T-helper 22 cell (primary cell): ENCODE measurements at regions not wholly inside any gene's neighbourhood (a gene's known extent, or its start where the extent isn't known, plus 50 kb on each side); places are given as distances from the start of the nearest gene placed in this dataset.
"Not testable (repeated sequence)": the region's sequence is repeated elsewhere in the genome, so short reads cannot be mapped to it uniquely, and the experiment has no call there.

Experiments used
- DNase-seq: peaks from one replicate; pipeline ENCODE4 v3.0.0-alpha.2; 2020; ENCODE audit warnings: low read depth

DNA sequence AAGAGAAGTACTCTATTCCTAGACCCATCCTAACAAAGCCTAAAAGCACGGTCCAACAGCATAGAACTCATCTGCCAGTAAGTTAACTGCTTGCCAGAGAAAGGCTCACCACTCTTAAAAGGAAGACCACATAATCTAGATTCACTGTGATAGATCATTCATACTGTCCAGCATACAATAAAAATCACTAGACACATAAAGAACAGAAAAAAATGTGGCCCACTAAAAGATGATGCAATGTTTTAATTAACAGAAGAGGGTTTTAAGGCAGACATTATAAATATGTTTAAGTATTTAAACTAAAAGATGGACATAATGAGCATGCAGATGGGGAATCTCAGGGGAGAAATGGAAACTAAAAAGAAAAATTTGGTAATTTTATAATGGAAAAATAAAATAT, 157.5 kb upstream of the CDH4 start:
- no peak for DNase-seq

DNA sequence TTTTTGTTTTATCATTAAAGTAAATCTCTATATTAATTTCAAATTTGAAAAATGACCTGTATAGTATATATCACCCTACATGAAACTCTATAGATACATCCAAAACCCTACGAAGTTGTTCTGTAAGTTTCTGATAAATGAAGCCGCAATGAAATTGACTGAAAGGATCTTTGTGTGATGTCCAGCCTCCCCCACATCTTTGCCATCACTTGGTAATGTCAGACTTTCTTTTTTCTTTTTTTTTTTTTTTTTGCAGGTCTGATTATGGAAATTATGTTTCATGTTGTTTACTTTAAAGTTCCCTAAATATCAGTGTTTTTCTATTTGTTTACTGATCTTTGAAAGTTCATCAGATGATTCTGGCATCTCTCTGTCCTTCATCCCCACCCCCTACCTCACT, 155.6 kb upstream of the CDH4 start:
- no peak for DNase-seq

DNA sequence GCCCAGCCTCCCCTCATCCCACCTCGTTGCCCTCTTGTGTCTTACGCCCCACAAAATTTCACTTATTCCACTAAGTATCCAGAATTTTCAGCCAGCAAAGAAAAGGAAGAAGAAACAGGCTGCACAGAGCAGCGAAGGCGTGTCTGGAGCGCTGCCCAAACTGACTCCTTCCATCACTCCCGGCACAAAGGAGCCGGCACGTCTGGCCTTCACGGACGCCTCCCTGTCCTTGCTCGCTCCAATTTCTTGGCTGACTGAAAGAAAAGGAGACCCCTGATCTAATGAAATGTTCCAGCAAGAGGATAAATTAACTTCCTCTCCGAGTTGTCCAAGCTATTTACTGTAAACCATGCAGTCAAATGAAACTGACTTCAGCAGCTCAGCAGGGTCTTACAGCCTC, 152.3 kb upstream of the CDH4 start:
- DNase-seq: no peak

DNA sequence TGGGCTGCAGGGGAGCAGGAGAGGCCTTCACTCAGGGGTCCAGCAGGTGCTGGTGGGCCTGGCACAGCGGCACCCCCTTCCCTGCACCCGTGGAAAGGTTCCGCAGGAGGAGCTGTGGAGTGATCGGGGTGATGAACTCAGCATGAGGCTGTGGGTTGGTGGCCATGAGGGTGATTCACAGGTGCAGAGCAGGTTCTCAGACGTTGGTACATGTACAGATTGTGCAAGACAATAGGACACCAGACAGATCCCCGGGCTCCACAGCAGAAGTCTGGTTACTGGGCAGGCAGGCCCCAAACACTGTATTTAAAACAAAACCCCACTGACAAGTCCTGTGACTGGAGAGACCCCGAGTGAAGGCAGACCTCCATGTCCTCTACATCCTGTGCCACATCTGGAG, 151.6 kb upstream of the CDH4 start:
- DNase-seq: no peak

DNA sequence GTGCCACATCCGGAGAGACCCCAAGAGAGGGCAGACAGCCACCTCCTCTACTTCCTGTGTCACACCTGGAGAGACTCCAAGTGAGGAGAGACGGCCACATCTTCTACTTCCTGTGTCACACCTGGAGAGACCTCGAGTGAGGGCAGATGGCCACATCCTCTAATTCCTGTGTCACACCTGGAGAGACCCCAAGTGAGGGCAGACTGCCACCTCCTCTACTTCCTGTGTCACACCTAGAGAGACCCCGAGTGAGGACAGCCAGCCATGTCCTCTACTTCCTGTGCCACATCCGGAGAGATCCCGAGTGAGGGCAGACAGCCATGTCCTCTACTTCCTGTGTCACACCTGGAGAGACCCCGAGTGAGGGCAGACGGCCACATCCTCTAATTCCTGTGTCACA, 150.7 kb upstream of the CDH4 start:
- DNase-seq: not testable (repeated sequence)

DNA sequence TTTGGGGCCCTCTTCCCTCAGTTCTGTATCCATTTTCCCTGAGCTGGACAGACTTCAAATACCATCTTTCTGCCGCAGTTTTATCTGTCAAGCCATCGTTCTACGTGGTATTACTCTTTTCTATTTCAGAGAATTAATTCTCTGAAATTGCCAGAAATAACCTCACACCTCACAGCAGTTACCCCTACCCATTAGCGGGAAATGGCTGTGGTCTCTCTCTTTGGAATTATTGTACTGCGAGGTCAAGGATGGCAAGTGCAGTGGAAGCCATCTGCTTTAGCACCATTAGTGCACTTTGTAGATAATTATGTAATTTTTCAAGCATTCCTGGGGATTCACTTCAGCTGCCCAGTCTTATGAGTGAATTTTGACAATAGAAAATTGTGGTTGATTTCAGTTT, 147.8 kb upstream of the CDH4 start:
- no peak for DNase-seq

DNA sequence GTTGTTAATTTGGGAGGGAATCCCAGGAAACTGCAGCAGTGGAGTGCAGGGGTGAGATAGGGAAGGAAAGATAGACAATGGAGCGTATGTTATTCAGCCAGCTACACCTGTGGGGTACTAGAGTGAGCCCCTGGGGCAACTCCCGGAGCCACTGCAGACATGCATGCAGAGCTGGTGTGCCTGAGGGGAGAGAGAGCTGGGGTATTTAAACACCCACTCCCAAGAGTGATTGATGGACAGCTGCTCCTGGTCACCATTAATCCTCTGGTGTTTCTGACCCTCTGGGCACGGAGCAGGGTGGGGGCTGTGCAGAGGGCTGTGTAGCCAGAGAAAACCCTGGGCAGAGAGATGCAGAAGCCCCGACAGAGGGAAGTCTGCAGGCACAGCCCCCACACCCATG, 146.7 kb upstream of the CDH4 start:
- DNase-seq: no peak

DNA sequence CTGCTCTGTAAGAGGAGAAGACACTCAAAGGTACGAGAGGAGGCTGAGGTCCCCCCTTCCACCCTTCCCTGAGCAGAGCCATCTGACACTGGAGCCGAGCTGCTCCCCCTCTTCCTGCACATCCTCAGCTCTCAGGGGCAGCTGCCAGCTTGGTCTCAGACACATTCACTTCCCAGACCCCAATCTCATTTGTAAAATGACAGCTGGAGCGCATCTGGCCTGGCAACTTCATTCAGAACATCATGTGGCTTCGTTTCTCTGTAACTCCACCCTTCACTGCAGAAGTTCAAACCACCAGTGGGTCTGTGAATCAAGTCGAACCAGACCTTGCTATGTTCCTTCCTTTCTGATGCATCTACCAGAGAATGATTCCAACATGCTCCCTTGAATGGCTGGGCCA, 145.6 kb upstream of the CDH4 start:
- no peak for DNase-seq

DNA sequence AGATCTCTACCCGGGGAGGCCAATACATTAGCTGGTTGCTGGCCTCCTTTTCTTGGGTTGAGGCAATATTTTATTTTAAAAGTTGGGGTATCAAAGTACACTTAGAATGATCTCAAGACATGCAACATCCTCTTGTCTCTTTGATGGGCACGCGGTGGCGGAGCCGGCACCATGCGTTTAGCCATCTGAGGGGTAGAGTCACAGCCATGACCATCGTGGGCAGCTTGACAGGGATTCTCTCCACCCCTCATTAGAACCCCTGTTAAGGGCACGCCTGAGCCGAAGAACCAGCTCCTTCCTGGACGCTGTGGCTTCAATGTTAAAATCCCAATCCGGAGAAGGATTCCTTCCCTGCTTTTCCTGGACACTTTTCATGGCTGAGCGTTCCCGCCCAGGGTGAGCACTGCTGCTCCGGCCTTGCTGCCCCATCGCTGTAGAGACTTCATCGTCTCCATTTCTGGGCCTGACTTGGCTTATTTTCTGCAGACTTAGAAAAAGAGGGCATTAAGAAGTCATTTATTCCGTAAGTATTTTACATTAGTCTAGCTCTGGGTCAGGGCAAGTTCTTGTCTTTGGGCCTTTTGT, 142.7 kb upstream of the CDH4 start:
- DNase-seq: no peak

DNA sequence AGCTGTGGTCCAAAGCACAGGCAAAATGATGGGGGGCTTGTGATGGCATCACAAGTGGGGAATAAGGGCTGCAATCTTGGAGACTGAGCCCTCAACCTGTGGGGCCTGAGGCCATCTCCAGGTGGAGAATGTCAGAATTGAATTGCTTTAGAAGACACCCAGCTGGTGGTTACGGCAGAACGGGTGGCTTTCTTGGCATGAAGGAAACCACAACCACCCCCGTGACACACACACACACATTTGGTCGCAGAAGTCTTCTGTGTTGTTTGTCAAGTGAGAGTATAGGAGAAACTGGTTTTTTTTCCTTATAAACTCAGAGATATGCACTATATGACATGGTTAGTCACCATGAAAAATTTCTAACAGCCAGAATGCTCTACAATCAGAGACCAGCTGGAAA, 139.5 kb upstream of the CDH4 start:
- DNase-seq: no peak

DNA sequence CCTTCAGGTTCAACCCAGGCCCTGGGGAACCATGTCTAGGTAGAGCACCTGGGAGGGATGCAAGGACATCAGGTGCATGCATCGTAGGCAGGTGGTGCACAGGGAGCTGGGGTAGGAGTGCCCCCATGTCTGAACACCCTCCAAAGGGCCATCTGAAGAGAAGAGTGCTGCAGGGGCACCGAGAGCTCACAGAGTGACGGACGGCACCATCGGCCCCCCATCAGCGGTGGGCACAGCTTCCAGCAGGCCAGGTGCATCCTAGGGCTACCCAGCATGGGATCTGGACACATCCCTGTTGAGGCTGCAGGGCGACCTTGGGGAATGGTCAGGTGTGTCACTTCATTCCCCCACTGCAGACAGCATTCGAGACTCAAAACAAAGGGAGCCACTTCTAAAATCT, 138.3 kb upstream of the CDH4 start:
- DNase-seq: no peak

DNA sequence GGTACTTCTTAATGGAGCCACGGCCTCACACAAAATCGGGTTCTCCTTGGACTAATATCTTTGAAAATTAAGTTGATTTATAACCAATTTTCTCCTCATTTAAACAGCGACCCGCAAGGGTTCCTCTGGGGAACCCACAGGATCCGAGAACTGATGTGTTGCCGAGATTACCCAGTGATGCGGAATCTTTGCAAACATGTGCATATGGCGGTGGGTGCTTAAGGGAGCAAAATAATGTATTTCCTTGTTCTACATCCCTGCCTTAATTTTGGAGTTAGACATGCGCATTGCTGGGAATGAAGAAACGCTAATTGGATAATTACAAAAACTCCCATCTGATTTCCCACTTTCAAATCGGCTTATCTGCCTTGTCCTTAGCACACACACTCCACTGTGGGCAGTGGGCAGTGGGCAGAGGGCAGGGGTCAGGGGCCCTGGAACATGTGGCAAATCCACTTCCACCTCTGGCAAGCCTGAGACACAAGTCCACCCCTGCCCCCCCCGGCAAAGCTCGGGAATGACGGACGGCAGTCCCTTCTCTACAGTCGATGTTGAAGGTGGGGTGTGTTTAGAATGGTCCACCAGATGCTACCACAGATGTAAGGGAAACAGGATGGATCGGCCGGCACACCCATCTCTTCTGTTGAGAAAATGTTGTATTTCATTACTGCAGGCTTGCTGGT, 137.4 kb upstream of the CDH4 start:
- DNase-seq: no peak

DNA sequence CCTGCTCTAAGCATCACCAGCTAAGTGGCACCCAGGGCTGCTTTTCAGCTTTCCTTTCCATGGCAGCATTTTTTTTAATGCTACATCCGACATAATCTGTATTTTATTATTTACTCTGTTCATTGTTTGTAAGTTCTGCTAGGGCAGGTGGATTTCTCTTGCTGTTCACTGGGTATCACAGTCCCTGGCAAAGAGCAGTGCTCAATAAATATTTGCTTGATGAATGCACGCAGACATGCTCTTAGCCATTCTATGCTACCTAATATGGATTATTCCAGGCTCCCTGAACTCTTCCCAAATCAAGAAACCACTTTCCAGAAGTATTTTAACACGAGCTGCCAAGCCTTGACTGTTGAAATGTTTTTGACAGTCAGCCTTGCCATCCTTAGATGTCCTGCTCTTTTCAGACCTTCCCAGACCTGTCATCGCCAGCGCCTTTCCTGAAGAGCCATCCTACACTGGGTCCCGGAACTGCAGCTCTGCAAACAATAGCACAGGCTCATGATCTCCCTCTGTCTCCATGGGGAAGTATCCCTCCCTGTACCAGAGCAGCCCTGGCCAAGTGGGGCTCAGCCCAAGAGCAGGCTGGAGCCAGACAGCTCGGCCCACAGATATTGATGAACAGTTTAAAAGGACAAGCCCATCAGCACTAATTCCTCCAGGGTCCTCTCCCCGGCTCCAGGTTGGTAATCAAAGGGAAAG, 136.5 kb upstream of the CDH4 start:
- DNase-seq: no peak

DNA sequence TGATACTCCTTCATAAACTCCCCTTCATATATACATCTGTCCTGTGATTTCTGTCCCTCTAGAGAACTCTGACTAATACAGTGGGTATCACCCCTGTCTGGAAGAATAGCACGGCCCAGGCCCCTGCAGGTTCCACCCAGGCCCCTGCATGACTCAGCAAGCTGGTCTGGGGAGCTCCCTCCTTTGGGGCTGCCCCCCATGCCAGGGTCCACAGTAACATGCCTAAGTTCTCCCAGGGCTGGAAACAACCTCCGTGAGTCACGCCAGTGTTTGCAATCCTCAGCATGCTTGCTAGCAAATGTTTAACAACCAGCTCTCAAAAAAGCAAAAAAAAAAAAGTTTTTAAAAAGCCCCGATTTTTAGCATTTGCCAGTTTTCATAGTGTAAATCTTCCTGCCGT, 134.3 kb upstream of the CDH4 start:
- DNase-seq: no peak

DNA sequence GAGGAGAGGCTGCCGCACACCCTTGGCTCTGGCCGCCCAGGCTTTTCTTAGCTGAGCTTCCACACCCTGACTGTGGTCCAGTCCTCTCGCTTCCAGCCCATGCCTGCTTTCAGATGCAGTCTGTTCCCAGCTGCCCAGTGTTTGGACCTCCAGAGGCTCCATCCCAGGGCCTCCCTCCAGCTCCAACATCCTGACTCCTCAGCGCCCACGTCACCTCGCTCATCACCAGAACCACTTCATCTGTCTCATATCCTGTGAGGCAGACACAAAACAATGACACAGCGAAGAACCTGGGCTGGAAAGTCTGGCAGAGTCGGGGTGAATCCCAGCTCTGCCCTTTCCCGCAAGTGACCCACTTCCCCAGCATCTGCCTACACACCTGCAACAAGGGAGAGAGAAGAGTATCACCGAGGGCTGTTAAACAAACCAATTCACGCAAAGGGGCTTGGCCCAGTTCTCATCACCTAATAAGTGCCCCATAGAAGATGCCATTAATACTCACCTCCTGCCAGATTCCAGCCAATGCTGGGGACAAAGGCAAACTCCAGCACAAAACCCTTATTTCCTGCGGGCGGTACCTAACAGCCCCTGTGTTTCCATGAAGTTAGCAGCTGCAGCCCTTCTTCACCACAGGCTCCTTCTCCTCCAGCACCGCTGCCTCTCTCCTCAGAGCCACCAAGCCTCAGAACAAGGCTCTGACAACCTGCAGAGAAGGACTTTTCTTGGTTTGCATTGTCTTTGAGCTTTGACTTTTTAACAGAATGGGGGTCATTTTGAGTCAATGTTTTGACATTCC, 133.4 kb upstream of the CDH4 start:
- no peak for DNase-seq

DNA sequence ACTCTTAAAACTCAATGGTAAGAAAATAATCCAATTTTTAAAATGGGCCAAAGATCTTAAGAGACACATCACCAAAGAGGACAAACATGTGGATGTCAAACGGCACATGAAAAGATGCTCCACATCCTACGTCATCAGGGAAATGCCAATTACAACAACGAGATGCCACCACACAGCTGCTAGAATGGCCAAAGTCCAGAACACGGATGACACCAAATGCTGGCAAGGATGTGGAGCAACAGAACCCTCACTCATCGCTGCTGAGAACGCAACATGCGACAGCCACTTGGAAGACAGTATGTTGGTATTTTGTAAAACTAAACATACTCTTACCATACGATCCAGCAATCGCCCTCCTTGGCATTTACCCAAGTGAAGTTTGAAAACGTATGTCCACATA, 132.8 kb upstream of the CDH4 start:
- DNase-seq: no peak

DNA sequence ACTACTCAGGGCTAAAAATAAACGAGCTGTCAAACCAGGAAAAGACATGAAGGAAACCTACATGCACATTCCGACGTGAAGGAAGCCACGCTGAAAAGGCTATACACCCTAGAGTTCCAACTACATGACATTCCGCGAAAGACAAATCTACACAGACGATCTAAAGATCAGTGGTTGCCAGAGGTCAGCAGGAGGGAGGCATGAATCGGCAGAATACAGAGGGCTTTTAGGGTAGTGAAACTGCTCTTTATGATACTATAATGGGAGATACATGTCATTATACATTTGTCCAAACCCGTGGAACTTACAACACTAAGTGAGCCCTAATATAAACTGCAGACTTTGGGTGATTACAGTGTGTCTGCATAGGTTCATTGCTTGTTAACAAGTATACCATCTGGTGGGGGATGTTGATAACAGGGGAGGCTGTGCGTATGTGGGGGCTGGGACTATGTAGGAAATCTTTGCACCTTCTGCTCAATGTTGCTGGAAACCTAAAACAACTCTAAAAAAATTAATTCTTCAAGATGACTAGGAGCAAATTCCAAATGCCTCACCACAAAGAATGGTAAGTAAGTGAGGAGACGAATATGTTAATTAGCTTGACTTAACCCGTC, 132.2 kb upstream of the CDH4 start:
- no peak for DNase-seq

DNA sequence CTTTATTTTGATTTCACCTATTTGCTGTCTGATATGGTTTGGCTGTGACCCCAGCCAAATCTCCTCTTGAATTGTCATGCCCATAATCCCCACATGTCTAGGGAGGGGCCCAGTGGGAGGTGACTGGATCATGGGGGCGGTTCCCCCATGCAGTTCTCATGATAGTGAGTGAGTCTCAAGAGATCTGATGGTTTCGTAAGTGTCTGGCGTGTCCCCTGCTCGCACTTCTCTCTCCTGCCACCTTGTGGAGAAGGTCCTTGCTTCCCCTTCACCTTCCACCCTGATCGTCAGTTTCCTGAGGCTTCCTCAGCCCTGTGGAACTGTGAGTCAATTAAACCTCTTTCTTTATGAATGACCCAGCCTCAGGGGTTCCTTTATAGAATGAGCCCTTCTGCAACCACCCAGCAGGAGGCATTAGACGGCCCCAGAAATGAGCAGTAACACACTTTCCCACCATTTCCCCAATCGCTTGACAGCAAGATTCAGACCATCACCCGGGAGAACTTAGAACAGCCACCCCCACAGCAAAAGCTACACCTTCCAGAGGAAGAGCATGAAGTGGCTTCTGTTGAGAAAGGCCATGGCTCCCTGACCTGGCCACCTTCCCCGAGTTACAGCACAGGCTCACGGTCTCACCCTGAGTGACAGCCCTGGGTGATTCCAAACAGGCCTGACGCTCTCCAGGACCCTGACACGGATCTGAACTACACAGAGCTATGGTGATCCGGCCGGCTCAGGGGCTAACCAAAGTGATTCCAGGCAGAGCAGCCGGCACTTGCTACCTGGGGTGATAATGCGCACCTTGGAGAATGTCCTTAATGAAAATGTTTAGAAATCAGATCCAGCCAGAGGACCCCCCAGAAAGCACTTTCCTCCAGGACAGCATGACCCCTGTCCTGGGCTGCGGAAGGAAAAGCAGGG, 131.2 kb upstream of the CDH4 start:
- DNase-seq: no peak

DNA sequence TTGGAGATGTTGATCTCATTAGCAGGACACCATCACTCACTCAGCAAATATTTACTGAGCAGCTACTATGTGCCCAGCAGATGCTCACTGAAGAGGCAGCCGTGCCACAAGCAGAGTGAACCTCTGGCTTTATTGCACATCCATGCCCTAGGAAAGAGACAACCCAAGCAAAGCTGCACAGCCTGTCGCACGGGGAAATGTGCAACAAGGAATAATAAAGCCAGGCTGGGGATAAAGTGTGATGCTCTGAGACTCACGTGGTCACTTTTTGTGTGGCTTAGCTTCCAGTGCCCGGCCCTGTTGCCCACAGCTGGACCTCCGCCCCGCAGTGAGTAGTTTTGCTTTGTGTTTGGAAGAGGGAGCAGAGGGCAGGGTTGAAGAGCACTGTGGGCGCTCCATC, 130.4 kb upstream of the CDH4 start:
- no peak for DNase-seq

DNA sequence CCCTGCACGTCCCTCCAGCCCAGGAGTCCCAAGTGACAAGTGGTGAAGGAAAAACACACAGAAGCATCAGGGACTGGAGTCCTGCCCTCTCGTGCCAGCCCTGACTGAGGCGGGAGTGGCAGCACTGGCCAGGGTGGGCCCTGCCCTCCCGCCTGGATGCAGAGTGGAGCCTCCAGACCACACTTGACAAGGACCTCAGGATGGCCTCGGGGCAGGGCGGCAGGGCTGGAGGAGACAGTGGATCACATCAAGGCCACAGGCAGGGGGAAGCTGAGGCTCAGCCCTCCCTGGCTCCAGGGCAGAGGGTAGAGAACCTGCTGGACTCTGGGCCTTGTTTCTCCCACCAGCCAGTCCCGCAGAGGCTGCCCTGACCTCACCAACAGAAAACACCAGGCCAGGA, 128.8 kb upstream of the CDH4 start:
- DNase-seq: no peak

DNA sequence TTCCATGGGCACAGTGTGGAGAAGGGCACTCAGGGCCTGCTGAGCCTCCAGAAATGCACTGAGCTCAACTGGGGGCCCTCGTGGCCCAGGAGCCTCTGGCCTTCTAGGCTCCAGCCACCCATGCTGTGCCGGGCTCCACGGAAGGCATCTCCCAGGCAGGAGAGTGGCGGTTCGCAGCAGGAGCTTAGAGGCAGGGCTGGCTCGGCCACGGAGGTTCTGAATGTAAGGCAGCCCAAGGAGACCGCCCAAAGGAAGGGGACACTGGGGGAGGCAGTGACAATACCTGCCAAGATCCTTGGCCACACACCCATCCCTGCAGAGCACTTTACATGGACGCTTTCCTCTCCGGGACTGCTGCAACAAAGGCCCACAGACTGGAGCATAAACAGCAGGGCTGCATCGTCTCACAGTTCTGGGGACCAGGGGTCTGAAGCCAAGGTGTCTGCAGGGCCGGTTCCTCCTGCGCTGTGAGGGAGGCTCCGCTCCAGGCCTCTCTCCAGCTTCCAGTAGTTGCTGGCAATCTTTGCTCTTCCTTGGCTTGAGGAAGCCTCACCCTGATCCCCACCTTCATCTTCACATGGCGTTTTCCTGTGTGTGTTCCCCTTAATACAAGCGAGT, 128.2 kb upstream of the CDH4 start:
- DNase-seq: no peak
